ENCODE measurements at regions not wholly inside any gene's neighbourhood (a gene's known extent, or its start where the extent isn't known, plus 50 kb on each side); places are given as distances from the start of the nearest gene placed in this dataset.

DNA sequence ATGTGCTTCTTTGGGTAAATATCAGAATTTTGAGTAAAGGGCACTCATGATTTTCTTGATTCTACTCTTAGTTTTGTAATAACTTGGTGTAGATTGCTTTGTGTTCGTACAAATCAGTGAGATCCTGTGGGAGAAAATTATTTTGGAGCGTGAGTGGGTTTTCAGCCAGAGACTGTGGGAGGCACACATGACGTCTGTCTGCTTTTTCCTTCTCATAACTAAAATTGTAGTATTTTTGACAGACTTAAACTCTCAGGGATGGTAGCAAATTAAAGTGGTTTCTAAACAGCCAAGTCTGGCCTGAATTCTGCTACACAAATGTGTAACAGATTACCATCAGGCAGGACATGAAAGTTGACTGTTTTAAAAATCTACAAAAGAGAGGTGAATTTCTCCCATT is 222.6 kb downstream of the OTOR start:
- Histone ChIP-seq H3K23ac (ENCODE audit: low read length) (no peak overlapping the region), H3K4ac (ENCODE audit: low read depth, low read length) (no peak overlapping the region), H3K4me2 (ENCODE audit: low read length) (no peak overlapping the region), H3K9ac (ENCODE audit: low read length) (no peak overlapping the region), H4K8ac (ENCODE audit: low read depth, low read length) (no peak overlapping the region), H3K14ac (ENCODE audit: low read length) (no peak overlapping the region), H2BK5ac (ENCODE audit: low read depth, low read length, poor library complexity) (no peak overlapping the region), H3K27ac (ENCODE audit: low read depth, low read length) (no peak overlapping the region), H2AFZ (ENCODE audit: insufficient read depth, low read length, poor library complexity) (no peak overlapping the region), H3K36me3 (ENCODE audit: control insufficient read depth in 1 of 2, insufficient read depth in 2 of 2, low read length in 2 of 2) (no peaks in the 10 kb centered on the region), H4K91ac (ENCODE audit: low read depth, low read length) (no peak overlapping the region), H3K79me2 (ENCODE audit: control insufficient read depth, insufficient read depth, low read length, poor library complexity) (no peaks in the 10 kb centered on the region), H3K4me1 (ENCODE audit: control insufficient read depth in 1 of 2, insufficient read depth in 2 of 2, low read length in 2 of 2) (no peaks in the 10 kb centered on the region), H3K4me3 (ENCODE audit: low read depth, low read length) (no peak overlapping the region), H3K27me3 (ENCODE audit: insufficient read depth, low read length) (no peaks in the 10 kb centered on the region), H2AK5ac (ENCODE audit: low read length) (no peak overlapping the region), H2BK120ac (ENCODE audit: insufficient read depth, low read length, poor library complexity) (no peak overlapping the region), H3K79me1 (ENCODE audit: low read length) (no peaks in the 10 kb centered on the region), H4K12ac (ENCODE audit: low read depth, low read length) (no peak overlapping the region), H3K18ac (ENCODE audit: low read length) (no peak overlapping the region), H2BK12ac (ENCODE audit: low read length) (no peak overlapping the region), H3K9me3 (ENCODE audit: insufficient read depth, low read depth, low read length) (peaks cover 2% of the 10 kb centered on the region)
- DNase-seq = no peak
- WGBS (ENCODE audit: extremely low coverage, insufficient coverage, insufficient read length) = no CpG with 5 or more reads among the region's 3 CpGs

DNA sequence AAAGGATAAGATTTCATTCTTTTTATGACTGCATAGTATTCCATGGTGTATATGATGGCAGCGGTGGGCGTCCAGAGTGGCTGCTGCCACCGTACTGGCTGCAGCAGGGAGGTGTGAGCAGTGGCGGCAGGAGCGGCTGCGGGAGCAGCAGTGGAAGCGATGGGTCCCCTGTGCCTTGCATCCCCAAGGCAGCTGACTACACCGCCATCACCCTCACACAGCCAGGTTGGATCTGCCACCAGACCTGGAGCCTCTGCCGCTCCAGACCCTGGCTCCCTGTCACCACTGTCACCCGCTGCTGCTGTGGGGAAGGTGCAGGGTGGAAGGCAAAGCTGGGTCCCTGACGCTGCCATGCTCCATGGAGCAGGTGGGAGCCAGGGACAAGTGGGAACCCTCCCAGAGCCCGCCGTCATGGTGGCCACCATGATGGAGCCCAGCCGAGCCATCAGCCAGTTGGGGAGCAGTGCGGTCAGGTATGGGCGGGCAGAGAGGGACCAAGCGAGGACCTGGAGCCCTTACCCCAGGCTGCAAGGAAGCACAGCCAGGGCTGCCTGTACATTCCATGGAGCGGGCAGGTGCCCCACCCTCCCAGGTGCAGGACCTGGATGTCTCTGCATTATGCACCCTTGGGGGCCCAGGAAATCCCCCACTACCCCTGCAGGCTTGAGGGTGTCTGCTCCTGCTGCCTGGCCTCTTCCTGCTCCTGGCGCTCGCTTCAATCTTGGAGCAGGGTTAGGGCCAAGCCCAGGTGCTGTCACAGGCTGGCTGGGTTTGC is 226.1 kb downstream of the OTOR start:
- no peak for DNase-seq
- no peak overlapping the region for H2BK12ac ChIP-seq (ENCODE audit: low read length)
- no peak overlapping the region for H2BK5ac ChIP-seq (ENCODE audit: low read depth, low read length, poor library complexity)
- no peaks in the 10 kb centered on the region for H3K79me1 ChIP-seq (ENCODE audit: low read length)
- H2AK5ac ChIP-seq (ENCODE audit: low read length) = no peak overlapping the region
- H2BK120ac ChIP-seq (ENCODE audit: insufficient read depth, low read length, poor library complexity) = no peak overlapping the region
- H2AFZ ChIP-seq (ENCODE audit: insufficient read depth, low read length, poor library complexity) = no peak overlapping the region
- H4K12ac ChIP-seq (ENCODE audit: low read depth, low read length) = no peak overlapping the region
- no peak overlapping the region for H3K4me2 ChIP-seq (ENCODE audit: low read length)
- no peak overlapping the region for H3K14ac ChIP-seq (ENCODE audit: low read length)
- H3K4me1 ChIP-seq (ENCODE audit: control insufficient read depth in 1 of 2, insufficient read depth in 2 of 2, low read length in 2 of 2) = no peaks in the 10 kb centered on the region
- H4K91ac ChIP-seq (ENCODE audit: low read depth, low read length) = no peak overlapping the region
- no peak overlapping the region for H3K18ac ChIP-seq (ENCODE audit: low read length)
- no peak overlapping the region for H3K23ac ChIP-seq (ENCODE audit: low read length)
- H3K4ac ChIP-seq (ENCODE audit: low read depth, low read length) = no peak overlapping the region
- H3K79me2 ChIP-seq (ENCODE audit: control insufficient read depth, insufficient read depth, low read length, poor library complexity) = no peaks in the 10 kb centered on the region
- no peaks in the 10 kb centered on the region for H3K36me3 ChIP-seq (ENCODE audit: control insufficient read depth in 1 of 2, insufficient read depth in 2 of 2, low read length in 2 of 2)
- WGBS (ENCODE audit: extremely low coverage, insufficient coverage, insufficient read length) = no CpG with 5 or more reads among the region's 20 CpGs
- no peak overlapping the region for H3K27ac ChIP-seq (ENCODE audit: low read depth, low read length)
- H3K9ac ChIP-seq (ENCODE audit: low read length) = no peak overlapping the region
- no peaks in the 10 kb centered on the region for H3K27me3 ChIP-seq (ENCODE audit: insufficient read depth, low read length)
- peaks cover 2% of the 10 kb centered on the region for H3K9me3 ChIP-seq (ENCODE audit: insufficient read depth, low read depth, low read length)
- H4K8ac ChIP-seq (ENCODE audit: low read depth, low read length) = no peak overlapping the region
- no peak overlapping the region for H3K4me3 ChIP-seq (ENCODE audit: low read depth, low read length)

DNA sequence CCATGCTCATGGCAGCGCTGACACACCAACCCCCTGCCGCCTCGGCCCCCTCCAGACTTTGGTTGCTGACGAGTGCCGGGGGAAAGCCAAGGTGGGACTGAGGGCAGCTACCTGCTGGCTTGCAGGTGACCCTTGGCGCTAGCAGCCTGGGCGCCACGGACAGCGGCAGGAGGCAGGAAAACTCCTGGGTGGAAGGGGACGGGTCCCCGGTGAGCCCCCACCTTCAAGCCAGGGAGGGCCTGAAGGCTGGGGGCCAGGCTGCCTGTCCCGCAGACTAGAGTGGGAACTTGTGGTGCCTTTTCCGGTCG is 226.7 kb downstream of the OTOR start:
- H4K12ac ChIP-seq (ENCODE audit: low read depth, low read length) = no peak overlapping the region
- WGBS (ENCODE audit: extremely low coverage, insufficient coverage, insufficient read length) = no CpG with 5 or more reads among the region's 14 CpGs
- H3K36me3 ChIP-seq (ENCODE audit: control insufficient read depth in 1 of 2, insufficient read depth in 2 of 2, low read length in 2 of 2) = no peaks in the 10 kb centered on the region

DNA sequence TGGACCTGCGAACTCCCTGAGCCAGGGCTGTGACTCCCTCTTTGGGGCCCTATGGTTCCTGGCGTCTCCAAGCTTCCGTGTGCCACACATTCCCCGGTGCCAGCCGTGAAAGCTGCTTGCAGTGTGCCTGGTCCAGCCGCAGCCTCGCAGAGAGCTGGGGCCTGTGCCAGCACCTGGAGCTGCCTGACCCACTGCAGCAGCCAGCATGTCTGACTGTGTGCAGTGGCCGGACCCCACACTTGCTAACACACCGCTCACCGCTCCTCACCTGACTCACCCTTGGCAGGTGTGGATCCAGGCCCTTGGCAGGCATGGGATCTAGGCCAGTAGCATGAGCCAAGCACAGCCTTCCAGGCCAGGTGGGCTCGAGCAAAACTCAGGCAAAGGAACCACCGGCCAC is 227.5 kb downstream of the OTOR start:
- no peak for DNase-seq
- H2BK120ac ChIP-seq (ENCODE audit: insufficient read depth, low read length, poor library complexity) = no peak overlapping the region
- H3K79me1 ChIP-seq (ENCODE audit: low read length) = no peaks in the 10 kb centered on the region
- H2AFZ ChIP-seq (ENCODE audit: insufficient read depth, low read length, poor library complexity) = no peak overlapping the region
- H3K9ac ChIP-seq (ENCODE audit: low read length) = no peak overlapping the region
- no CpG with 5 or more reads among the region's 12 CpGs for WGBS (ENCODE audit: extremely low coverage, insufficient coverage, insufficient read length)
- H2AK5ac ChIP-seq (ENCODE audit: low read length) = no peak overlapping the region
- no peak overlapping the region for H4K12ac ChIP-seq (ENCODE audit: low read depth, low read length)
- no peak overlapping the region for H2BK12ac ChIP-seq (ENCODE audit: low read length)
- H3K23ac ChIP-seq (ENCODE audit: low read length) = no peak overlapping the region
- H4K8ac ChIP-seq (ENCODE audit: low read depth, low read length) = no peak overlapping the region
- no peaks in the 10 kb centered on the region for H3K27me3 ChIP-seq (ENCODE audit: insufficient read depth, low read length)
- H3K4me3 ChIP-seq (ENCODE audit: low read depth, low read length) = no peak overlapping the region
- no peaks in the 10 kb centered on the region for H3K36me3 ChIP-seq (ENCODE audit: control insufficient read depth in 1 of 2, insufficient read depth in 2 of 2, low read length in 2 of 2)
- no peak overlapping the region for H4K91ac ChIP-seq (ENCODE audit: low read depth, low read length)
- no peak overlapping the region for H3K14ac ChIP-seq (ENCODE audit: low read length)
- no peaks in the 10 kb centered on the region for H3K4me1 ChIP-seq (ENCODE audit: control insufficient read depth in 1 of 2, insufficient read depth in 2 of 2, low read length in 2 of 2)
- no peak overlapping the region for H3K4me2 ChIP-seq (ENCODE audit: low read length)
- H3K9me3 ChIP-seq (ENCODE audit: insufficient read depth, low read depth, low read length) = peaks cover 2% of the 10 kb centered on the region
- no peak overlapping the region for H3K18ac ChIP-seq (ENCODE audit: low read length)
- no peaks in the 10 kb centered on the region for H3K79me2 ChIP-seq (ENCODE audit: control insufficient read depth, insufficient read depth, low read length, poor library complexity)
- no peak overlapping the region for H2BK5ac ChIP-seq (ENCODE audit: low read depth, low read length, poor library complexity)
- H3K27ac ChIP-seq (ENCODE audit: low read depth, low read length) = no peak overlapping the region
- H3K4ac ChIP-seq (ENCODE audit: low read depth, low read length) = no peak overlapping the region

More for the DNA sequence above, 226.7 kb downstream of the OTOR start:
- DNase-seq = no peak
- H4K91ac ChIP-seq (ENCODE audit: low read depth, low read length) = no peak overlapping the region
- no peak overlapping the region for H3K18ac ChIP-seq (ENCODE audit: low read length)
- no peak overlapping the region for H2AFZ ChIP-seq (ENCODE audit: insufficient read depth, low read length, poor library complexity)
- H2BK5ac ChIP-seq (ENCODE audit: low read depth, low read length, poor library complexity) = no peak overlapping the region
- H3K23ac ChIP-seq (ENCODE audit: low read length) = no peak overlapping the region
- H3K4me2 ChIP-seq (ENCODE audit: low read length) = no peak overlapping the region
- H3K79me2 ChIP-seq (ENCODE audit: control insufficient read depth, insufficient read depth, low read length, poor library complexity) = no peaks in the 10 kb centered on the region
- H2BK12ac ChIP-seq (ENCODE audit: low read length) = no peak overlapping the region
- H3K4ac ChIP-seq (ENCODE audit: low read depth, low read length) = no peak overlapping the region
- H3K4me1 ChIP-seq (ENCODE audit: control insufficient read depth in 1 of 2, insufficient read depth in 2 of 2, low read length in 2 of 2) = no peaks in the 10 kb centered on the region
- H3K14ac ChIP-seq (ENCODE audit: low read length) = no peak overlapping the region
- H2AK5ac ChIP-seq (ENCODE audit: low read length) = no peak overlapping the region
- H3K27ac ChIP-seq (ENCODE audit: low read depth, low read length) = no peak overlapping the region
- peaks cover 2% of the 10 kb centered on the region for H3K9me3 ChIP-seq (ENCODE audit: insufficient read depth, low read depth, low read length)
- H4K8ac ChIP-seq (ENCODE audit: low read depth, low read length) = no peak overlapping the region
- H3K4me3 ChIP-seq (ENCODE audit: low read depth, low read length) = no peak overlapping the region
- no peak overlapping the region for H2BK120ac ChIP-seq (ENCODE audit: insufficient read depth, low read length, poor library complexity)
- no peaks in the 10 kb centered on the region for H3K27me3 ChIP-seq (ENCODE audit: insufficient read depth, low read length)
- H3K79me1 ChIP-seq (ENCODE audit: low read length) = no peaks in the 10 kb centered on the region
- no peak overlapping the region for H3K9ac ChIP-seq (ENCODE audit: low read length)
